ENCODE measurements at regions not wholly inside any gene's neighbourhood (a gene's known extent, or its start where the extent isn't known, plus 50 kb on each side); places are given as distances from the start of the nearest gene placed in this dataset.

- no peaks in the 10 kb centered on the region for H3K79me1 ChIP-seq (ENCODE audit: low read depth in 1 of 2, low read length in 2 of 2)
- peaks cover 4% of the 10 kb centered on the region; the same call in 1 of the 2 replicates for H3K9me3 ChIP-seq (ENCODE audit: control insufficient read depth, insufficient read depth, low read length)
- TF ChIP-seq CTCF (conservative IDR thresholded peaks at IDR 0.05; ENCODE audit: low read depth, low read length), result no peak
- TF ChIP-seq SMC3 (IDR thresholded peaks at IDR 0.05; ENCODE audit: low read depth, low read length), result no peak
- TF ChIP-seq FOS (IDR thresholded peaks at IDR 0.05; ENCODE audit: low read depth, low read length), result no peak
- TF ChIP-seq NFE2L2 (IDR thresholded peaks at IDR 0.05; ENCODE audit: low read depth, low read length), result no peak
- no peak for TF ChIP-seq CEBPB (IDR thresholded peaks at IDR 0.05; ENCODE audit: low read depth, low read length)
- TF ChIP-seq RFX5 (IDR thresholded peaks at IDR 0.05; ENCODE audit: low read depth, low read length), result no peak
- no peak for TF ChIP-seq MAZ (IDR thresholded peaks at IDR 0.05; ENCODE audit: borderline replicate concordance, low read depth, low read length)
- no peak for TF ChIP-seq MAFK (IDR thresholded peaks at IDR 0.05; ENCODE audit: low read depth, low read length)
- TF ChIP-seq RAD21 (IDR thresholded peaks at IDR 0.05; ENCODE audit: low read length), result no peak
- TF ChIP-seq RCOR1 (IDR thresholded peaks at IDR 0.05; ENCODE audit: insufficient replicate concordance, low read length), result no peak
- no peak overlapping the region for H3K23ac ChIP-seq (ENCODE audit: low read depth, low read length)
- no peaks in the 10 kb centered on the region for H3K4me1 ChIP-seq (ENCODE audit: control insufficient read depth, insufficient read depth, low read length)
- no CpG with 5 or more reads among the region's 1 CpG for WGBS, 2 experiments (ENCODE audit: extremely low coverage in 2 of 2, insufficient read length in 1 of 2)
- H3K18ac ChIP-seq (ENCODE audit: low read depth, low read length), result no peak overlapping the region
- no peak overlapping the region for H3K4me3 ChIP-seq (ENCODE audit: insufficient read depth, low read depth, low read length)
- BruUV-seq (replicated peaks), result no TSS peak
- H3K9me1 ChIP-seq (ENCODE audit: insufficient read depth, low read length), result no peaks in the 10 kb centered on the region
- dilution Hi-C loops (cut with HindIII; ENCODE audit: low sequenced_read_pairs, unreplicated experiment) (no loop called here), in situ Hi-C loops (cut with MboI; ENCODE audit: low sequenced_read_pairs) (no loop called here), intact Hi-C loops (cut with micrococcal nuclease) (no loop called here)
- no peaks in the 10 kb centered on the region for H3K36me3 ChIP-seq (ENCODE audit: control insufficient read depth, insufficient read depth, low read length)
- no peak overlapping the region for H3K56ac ChIP-seq (ENCODE audit: extremely low read depth, insufficient read depth, low read length)
- H4K8ac ChIP-seq (ENCODE audit: low read depth in 2 of 2, low read length in 2 of 2), result no peak overlapping the region
- ChIA-PET CTCF (no interaction called here), POLR2A (ENCODE audit: unreplicated experiment) (no interaction called here)
- H3K27ac ChIP-seq (ENCODE audit: insufficient read depth, low read length), result no peak overlapping the region
- H4K20me1 ChIP-seq (ENCODE audit: insufficient read depth, low read length), result no peaks in the 10 kb centered on the region
- no peak overlapping the region for H2BK15ac ChIP-seq (ENCODE audit: low read depth, low read length)
- H3K27me3 ChIP-seq (ENCODE audit: control insufficient read depth, insufficient read depth, low read length), result no peaks in the 10 kb centered on the region
- H3K9ac ChIP-seq (ENCODE audit: low read depth, low read length), result no peak overlapping the region
- no peak overlapping the region for H2AK5ac ChIP-seq (ENCODE audit: low read depth, low read length)
- no peak overlapping the region for H2BK5ac ChIP-seq (ENCODE audit: low read depth, low read length, poor library complexity, severe bottlenecking)
- no peak overlapping the region for H2AK9ac ChIP-seq (replicated peaks; ENCODE audit: low read depth, low read length, poor library complexity)
- no peak overlapping the region for H3K4me2 ChIP-seq (ENCODE audit: low read depth, low read length)
- DNase-seq (no peak), ATAC-seq (ENCODE audit: low read depth) (no peak)
- no peak overlapping the region for H2BK120ac ChIP-seq (ENCODE audit: low read depth, low read length)
- no peak overlapping the region for H3K14ac ChIP-seq (replicated peaks; ENCODE audit: low read depth, low read length)
- no peak overlapping the region for H3K4ac ChIP-seq (ENCODE audit: low read depth, low read length)
- H4K91ac ChIP-seq (ENCODE audit: insufficient read depth, low read depth, low read length), result no peak overlapping the region
- H2BK20ac ChIP-seq (ENCODE audit: low read depth, low read length), result no peak overlapping the region
- H4K5ac ChIP-seq (ENCODE audit: low read depth, low read length), result no peak overlapping the region
- H2AFZ ChIP-seq (replicated peaks; ENCODE audit: low read length, poor library complexity), result no peak overlapping the region
These were observed 1186.0 kb downstream of the SORCS3 start for GRCh38 chr10:105827133-105827532.
